Anterior cingulate cortex (tissue), 58 donors: ENCODE measurements at regions not wholly inside any gene's neighbourhood (a gene's known extent, or its start where the extent isn't known, plus 50 kb on each side); places are given as distances from the start of the nearest gene placed in this dataset.

Source experiments
- DNase-seq, 58 donors: peaks; one replicate each; lab custom pipeline; 2025; lab: John Stamatoyannopoulos, UW

DNA sequence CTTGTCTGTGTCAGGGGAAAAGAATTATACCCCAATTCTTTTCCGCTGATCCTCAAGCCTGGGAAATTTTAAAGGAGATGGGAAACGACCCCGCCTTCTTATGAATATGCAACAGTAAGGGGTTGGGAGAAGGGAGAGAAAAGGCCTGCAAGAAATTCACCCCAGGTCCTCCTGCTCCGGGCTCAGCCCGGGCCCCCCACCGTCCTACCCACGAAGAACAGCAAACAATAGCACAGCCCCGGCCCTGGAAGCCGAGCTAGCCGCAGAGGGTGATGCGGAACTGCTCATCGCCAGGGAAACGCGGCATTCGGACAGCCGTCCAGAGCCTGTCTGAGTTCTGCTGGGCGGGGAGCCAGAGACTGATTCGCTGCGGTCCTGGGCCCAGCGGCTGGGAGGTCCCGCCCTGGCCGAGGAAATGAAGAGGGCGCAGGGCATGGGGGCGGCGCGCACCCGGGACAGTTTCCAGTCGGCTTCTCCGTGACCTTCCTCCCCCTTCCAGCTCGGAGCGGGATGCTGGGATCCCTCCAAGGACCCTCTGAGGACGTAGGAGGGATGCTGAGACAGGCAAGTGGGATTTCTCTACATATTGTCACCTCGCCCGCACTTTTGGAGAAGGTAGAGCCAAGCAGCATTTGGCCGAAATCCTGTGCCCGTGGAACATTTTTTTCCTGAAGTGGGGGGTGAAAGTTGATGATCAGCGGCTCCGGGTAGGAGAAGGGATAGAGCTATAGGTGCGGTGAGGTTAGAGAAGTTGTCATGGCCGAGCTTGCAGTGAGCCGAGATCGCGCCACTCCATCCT, 82.3 kb upstream of the C1QTNF9B start:
- DNase-seq, result peak in 57 of 58 donors; percentile 8 to 90 (median 71)

GRCh38 chr13:23980160-23980551, 82.9 kb upstream of the C1QTNF9B start:
- peak; percentile 10 to 94 (median 78) for DNase-seq

GRCh38 chr13:23983671-23984070, 86.4 kb upstream of the C1QTNF9B start:
- DNase-seq, result no peak

DNA sequence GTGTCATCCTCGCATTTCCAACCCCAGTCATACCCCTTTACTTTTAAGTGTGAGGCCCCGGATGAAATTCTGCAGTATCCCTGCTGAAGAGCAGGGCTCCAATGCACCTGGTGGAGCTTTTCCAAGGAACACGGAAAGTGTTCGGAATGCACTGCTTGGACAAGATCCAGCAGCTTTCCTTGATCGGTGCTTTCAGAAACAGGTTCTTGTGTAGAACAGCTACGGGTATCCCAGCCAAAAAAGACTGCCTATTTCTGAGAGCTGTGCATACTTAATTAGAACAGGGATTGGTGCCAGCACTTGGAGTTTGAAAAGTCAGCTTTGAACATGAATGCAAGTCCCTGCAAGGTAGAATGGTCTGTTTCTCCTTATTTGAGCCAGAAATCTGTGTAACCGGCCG, 87.2 kb upstream of the C1QTNF9B start:
- peak in 2 of 58 donors; percentile 24 to 33 for DNase-seq

- DNase-seq, result no peak
Measured at GRCh38 chr13:23985060-23985459, 87.8 kb upstream of the C1QTNF9B start.

DNA sequence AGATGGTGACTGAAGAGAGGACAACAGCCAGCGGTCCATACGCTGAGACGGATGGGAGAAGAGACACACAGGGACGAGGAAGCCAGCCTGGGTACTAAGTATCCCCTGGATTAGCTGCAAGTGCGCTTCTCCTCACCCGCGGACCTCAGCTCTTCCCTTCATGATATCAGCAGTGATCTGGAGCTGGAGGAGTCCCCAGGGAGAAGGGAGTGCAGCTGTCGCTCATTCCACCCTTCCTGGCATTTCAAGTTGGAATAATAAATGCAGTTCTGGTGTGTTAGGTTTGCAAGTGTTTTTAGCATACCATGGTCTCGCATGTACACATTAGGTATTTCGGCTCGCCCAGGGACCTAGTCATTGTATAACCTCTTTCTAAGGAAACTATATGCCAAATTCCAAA, 88.5 kb upstream of the C1QTNF9B start:
- no peak for DNase-seq

DNA sequence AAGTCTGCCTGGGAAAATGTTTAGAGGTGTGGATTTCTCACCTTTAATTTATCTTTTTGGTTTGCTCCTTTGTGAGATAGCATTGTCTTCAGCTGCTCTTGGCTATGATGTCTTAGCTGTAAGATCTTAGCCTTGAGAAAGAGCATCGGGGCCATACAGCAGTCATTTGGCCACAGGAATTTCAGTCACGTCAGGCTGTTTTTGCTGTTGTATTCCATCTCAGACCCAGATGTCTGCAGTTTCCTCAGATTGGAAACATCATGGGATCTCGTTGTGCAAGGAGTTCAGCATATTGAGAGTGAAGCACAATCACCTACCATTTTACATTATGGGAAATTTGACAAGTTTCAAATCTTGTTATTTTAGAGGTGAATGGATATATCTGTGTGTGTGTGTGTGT, 89.3 kb upstream of the C1QTNF9B start:
- DNase-seq, result no peak

DNA sequence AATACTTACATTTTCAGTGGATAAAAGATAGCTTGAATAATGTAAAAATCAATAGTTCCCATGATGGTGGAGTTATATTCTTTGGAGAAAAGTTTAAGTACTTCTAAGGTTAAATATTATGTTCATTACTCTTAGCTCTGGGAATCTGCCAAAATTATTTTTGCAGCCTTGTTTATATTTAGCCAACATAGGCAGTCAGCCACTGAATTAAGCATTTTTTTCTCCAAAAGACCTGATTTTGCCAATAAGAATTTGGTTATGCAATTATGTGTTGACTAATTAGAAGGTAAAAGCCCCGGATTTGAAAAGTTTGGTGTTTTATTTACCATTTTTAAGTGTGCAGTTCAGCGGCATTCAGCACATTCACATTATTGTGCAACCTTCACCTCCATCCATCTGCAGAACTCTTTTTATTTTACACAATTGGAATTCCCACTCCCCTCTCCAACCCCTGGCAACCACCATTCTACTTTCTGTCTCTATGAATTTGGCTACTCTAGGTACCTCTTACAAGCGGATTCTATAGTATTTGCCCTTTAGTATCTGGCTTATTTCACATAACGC, 90.1 kb upstream of the C1QTNF9B start:
- no peak for DNase-seq

GRCh38 chr13:23988546-23989122, 91.3 kb upstream of the C1QTNF9B start:
- no peak for DNase-seq

DNA sequence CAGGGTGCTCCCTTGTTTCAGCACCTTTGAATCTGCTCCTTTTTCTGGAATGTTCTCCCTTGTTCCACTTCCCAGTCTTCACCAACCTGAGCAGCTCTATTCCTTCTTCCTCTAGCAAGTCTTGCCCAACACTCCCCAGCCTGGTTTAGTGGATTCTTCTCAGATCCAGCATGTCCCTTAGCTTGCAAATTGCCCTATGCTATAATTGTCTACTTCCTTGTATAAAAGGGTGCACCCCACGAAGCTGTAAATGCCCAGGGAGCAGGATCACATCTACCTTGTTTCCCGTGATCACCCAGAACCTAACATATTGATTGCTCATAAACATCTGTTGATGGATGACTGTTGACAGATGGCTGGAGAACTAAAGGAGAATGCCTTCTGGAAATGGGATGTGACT, 93.2 kb upstream of the C1QTNF9B start:
- no peak for DNase-seq

GRCh38 chr13:23991119-23991518, 93.8 kb upstream of the C1QTNF9B start:
- no peak for DNase-seq

DNA sequence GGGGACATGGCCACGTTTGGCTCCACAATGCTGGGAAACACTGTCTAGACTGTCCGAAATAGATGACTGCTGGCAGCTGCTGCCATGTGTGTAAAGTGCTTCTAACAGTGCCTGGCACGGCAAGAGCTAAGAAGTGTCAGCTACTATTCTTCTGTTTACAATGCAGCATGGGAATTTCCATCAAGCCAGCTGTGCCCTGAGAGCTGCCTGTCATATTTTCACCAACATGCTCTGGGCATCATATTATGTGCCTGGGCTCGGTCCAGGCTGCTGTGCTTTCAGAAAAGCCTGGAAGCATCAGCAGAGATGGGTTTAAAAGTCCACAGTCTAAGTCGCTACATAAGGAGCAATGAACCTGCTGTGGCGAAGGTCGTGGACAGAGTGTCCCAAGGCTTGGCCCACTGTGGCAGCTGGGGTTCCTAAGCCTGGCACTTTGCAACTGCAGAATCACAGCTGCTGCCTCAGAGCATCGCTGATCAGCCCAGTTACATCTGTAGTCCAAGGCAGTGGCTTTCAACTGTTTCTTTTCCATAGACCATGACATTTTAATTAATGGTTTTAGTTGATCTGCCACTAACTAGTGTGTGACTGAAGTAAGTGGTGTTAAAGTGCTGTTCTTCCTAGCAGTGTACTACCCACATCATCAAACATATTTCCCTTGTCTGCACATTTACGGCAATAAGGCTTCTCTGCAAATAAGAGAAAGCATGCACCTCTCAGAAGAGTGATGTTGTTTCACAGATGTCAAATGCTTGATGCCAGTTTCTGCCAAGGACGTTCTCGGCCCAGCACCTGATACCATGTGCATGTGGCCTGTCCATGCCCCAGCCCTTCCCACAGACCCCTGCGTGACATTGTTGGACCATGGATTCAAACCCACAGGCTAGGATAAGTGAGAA, 95.7 kb upstream of the C1QTNF9B start:
- DNase-seq, result peak in 53 of 58 donors; percentile 4 to 93 (median 68)

GRCh38 chr13:23993680-23993985, 96.3 kb upstream of the C1QTNF9B start:
- DNase-seq, result no peak

DNA sequence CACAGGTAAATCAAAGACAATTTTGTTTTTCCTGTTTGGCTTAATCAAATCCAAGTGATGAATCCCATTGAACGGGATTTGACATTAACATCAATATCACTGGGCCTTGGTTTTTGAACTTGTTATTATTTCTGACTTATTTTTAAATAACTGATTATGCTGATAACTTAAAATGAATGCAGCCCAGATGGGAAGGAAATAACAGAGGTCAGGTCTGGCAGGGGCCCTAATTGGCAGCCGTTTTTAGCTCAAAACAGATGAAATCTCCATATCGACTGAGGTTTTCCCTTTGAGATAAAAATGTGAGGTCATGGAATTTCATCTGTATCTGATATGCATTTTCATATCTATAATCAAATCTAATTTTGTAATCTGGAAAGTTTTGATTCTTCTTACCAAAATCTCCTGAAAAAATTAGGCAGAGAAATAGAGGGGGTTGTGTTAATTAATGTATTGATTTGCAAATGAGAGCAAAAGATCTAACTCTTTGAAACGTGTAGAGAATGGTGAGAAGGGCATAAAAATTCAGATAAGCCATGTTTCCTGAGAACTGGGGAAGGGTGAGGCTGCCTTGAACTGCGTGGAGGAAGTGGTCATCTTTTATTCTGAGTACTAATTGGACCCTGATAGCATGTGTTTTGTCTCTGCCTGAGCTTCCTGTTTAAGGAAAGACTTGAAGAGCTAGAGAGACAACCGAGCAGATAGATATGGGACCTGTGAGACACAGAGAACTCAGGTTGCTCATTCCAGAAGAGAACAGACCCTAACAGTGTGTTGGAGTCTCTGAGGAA, 98.2 kb upstream of the C1QTNF9B start:
- DNase-seq, result no peak

GRCh38 chr13:23996456-23996855, 99.2 kb upstream of the C1QTNF9B start:
- no peak for DNase-seq

DNA sequence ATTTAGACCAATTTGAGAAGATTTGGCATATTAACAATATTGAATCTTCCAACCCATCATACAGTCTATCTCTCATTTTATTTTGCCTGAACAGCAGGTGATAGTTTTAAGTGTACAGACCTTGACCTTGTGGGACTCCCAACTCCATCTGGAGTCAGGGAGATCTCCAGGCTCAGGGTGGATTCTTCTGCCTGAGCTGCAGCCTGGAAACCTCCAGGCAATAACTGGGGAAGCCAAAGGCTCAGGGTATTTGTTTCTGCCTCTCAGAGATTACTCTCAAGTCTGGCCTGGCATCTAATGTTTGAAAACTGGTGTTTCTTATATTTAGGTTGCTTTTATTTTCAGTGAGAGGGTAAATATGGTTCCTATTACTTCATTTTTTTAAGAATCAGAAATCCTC, 102.1 kb upstream of the C1QTNF9B start:
- no peak for DNase-seq

GRCh38 chr13:24002206-24002815, 105.0 kb upstream of the C1QTNF9B start:
- DNase-seq, result no peak

- DNase-seq, result no peak
Measured at GRCh38 chr13:24004142-24004899, 107.0 kb upstream of the C1QTNF9B start.

DNA sequence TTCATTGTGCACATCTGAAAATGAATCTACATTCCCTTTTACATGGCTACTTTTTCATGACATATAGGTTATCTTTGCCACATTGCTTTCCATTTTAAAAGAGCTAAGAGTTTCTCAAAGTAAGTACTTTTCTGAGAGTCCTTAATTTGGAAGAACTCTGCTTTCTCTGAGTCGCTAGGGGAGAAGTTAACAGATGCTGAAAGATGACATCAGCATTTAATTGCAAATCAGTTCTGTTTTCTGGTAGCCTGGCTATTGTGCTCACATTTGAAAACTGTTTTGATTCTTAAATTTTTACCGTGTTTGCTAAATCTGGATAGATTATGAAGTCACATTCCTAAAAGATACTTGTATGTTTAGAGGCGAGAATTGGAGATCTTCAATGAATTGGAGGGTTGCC, 107.7 kb upstream of the C1QTNF9B start:
- no peak for DNase-seq
